WTC11 (cell line): ENCODE measurements at regions not wholly inside any gene's neighbourhood (a gene's known extent, or its start where the extent isn't known, plus 50 kb on each side); places are given as distances from the start of the nearest gene placed in this dataset.

Source experiments
- CREB1 ChIP-seq: sonication (generic); formaldehyde crosslinking; IDR thresholded peaks from 2 replicates; pipeline ENCODE4 v1.8.0; 2023; ENCODE audit warnings: mild to moderate bottlenecking, missing genetic modification reagents
- CTCF ChIP-seq: fragments of 200-600 bp; IDR thresholded peaks from 2 replicates; pipeline ENCODE4 v1.8.0; 2022; ENCODE audit warnings: antibody characterized with exemption
- FOXJ3 ChIP-seq: sonication (generic); formaldehyde crosslinking; IDR thresholded peaks from 2 replicates; pipeline ENCODE4 v1.9.0; 2021; ENCODE audit warnings: missing genetic modification reagents, mild to moderate bottlenecking, borderline replicate concordance
- FOXK1 ChIP-seq: sonication (generic); formaldehyde crosslinking; IDR thresholded peaks from 2 replicates; pipeline ENCODE4 v1.8.0; 2022; ENCODE audit warnings: mild to moderate bottlenecking, moderate library complexity, missing genetic modification reagents
- JUN ChIP-seq: sonication (generic); formaldehyde crosslinking; IDR thresholded peaks from 2 replicates; pipeline ENCODE4 v1.8.0; 2023; ENCODE audit warnings: mild to moderate bottlenecking, missing genetic modification reagents
- NFYB ChIP-seq: sonication (generic); formaldehyde crosslinking; conservative IDR thresholded peaks from 2 replicates; pipeline ENCODE4 v1.8.0; 2022; ENCODE audit warnings: low read depth, missing genetic modification reagents
- NR2C2 ChIP-seq: sonication (generic); formaldehyde crosslinking; IDR thresholded peaks from 2 replicates; pipeline ENCODE4 v1.8.0; 2022; ENCODE audit warnings: mild to moderate bottlenecking, missing genetic modification reagents
- TEAD4 ChIP-seq: sonication (generic); formaldehyde crosslinking; IDR thresholded peaks from 2 replicates; pipeline ENCODE4 v1.8.0; 2022; ENCODE audit warnings: mild to moderate bottlenecking, missing genetic modification reagents
- TF ChIP-seq, protein P1 (sequence below): sonication (generic); formaldehyde crosslinking; IDR thresholded peaks from 2 replicates; pipeline ENCODE4 v1.8.0; 2022; ENCODE audit warnings: mild to moderate bottlenecking, missing genetic modification reagents
- TF ChIP-seq, protein P2 (sequence below): sonication (generic); formaldehyde crosslinking; conservative IDR thresholded peaks from 2 replicates; pipeline ENCODE4 v1.8.1; 2023; ENCODE audit warnings: mild to moderate bottlenecking, low read depth, missing genetic modification reagents, moderate library complexity

- TF ChIP-seq NFYB (no peak), JUN (CRISPR knock-in tag) (no peak), CTCF (no peak), NR2C2 (CRISPR knock-in tag) (no peak), FOXK1 (CRISPR knock-in tag) (no peak), CREB1 (CRISPR knock-in tag) (no peak), TEAD4 (CRISPR knock-in tag) (no peak), FOXJ3 (CRISPR knock-in tag) (no peak)
- TF ChIP-seq, protein P1, sequence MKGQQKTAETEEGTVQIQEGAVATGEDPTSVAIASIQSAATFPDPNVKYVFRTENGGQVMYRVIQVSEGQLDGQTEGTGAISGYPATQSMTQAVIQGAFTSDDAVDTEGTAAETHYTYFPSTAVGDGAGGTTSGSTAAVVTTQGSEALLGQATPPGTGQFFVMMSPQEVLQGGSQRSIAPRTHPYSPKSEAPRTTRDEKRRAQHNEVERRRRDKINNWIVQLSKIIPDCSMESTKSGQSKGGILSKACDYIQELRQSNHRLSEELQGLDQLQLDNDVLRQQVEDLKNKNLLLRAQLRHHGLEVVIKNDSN (CRISPR knock-in tag), result no peak
- TF ChIP-seq, protein P2, sequence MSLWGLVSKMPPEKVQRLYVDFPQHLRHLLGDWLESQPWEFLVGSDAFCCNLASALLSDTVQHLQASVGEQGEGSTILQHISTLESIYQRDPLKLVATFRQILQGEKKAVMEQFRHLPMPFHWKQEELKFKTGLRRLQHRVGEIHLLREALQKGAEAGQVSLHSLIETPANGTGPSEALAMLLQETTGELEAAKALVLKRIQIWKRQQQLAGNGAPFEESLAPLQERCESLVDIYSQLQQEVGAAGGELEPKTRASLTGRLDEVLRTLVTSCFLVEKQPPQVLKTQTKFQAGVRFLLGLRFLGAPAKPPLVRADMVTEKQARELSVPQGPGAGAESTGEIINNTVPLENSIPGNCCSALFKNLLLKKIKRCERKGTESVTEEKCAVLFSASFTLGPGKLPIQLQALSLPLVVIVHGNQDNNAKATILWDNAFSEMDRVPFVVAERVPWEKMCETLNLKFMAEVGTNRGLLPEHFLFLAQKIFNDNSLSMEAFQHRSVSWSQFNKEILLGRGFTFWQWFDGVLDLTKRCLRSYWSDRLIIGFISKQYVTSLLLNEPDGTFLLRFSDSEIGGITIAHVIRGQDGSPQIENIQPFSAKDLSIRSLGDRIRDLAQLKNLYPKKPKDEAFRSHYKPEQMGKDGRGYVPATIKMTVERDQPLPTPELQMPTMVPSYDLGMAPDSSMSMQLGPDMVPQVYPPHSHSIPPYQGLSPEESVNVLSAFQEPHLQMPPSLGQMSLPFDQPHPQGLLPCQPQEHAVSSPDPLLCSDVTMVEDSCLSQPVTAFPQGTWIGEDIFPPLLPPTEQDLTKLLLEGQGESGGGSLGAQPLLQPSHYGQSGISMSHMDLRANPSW (CRISPR knock-in tag), result no peak
Measured at GRCh38 chr9:31969552-31969951, 414.9 kb upstream of the ACO1 start.
